ENCODE measurements at regions not wholly inside any gene's neighbourhood (a gene's known extent, or its start where the extent isn't known, plus 50 kb on each side); places are given as distances from the start of the nearest gene placed in this dataset.
"Not testable (repeated sequence)": the region's sequence is repeated elsewhere in the genome, so short reads cannot be mapped to it uniquely, and the experiment has no call there.

- DNase-seq (ENCODE audit: low read depth in 2 of 3, low spot score in 2 of 3): no peak
These were observed 1315.8 kb downstream of the BRD1 start for GRCh38 chr22:48511781-48512327.

GRCh38 chr22:48511211-48511610 lies 1316.5 kb downstream of the BRD1 start:
- DNase-seq (ENCODE audit: low read depth in 2 of 3, low spot score in 2 of 3): no peak

- DNase-seq (ENCODE audit: low read depth in 2 of 3, low spot score in 2 of 3): no peak
These were observed 1317.1 kb downstream of the BRD1 start for GRCh38 chr22:48510599-48510998.

- DNase-seq (ENCODE audit: low read depth in 2 of 3, low spot score in 2 of 3): no peak
These were observed 1319.9 kb downstream of the BRD1 start for GRCh38 chr22:48507595-48508350.

- no peak for DNase-seq (ENCODE audit: low read depth in 2 of 3, low spot score in 2 of 3)
These were observed 1320.5 kb downstream of the BRD1 start for GRCh38 chr22:48507171-48507570.

- DNase-seq (ENCODE audit: low read depth in 2 of 3, low spot score in 2 of 3): no peak
These were observed 1321.0 kb downstream of the BRD1 start for GRCh38 chr22:48506506-48507145.

DNA sequence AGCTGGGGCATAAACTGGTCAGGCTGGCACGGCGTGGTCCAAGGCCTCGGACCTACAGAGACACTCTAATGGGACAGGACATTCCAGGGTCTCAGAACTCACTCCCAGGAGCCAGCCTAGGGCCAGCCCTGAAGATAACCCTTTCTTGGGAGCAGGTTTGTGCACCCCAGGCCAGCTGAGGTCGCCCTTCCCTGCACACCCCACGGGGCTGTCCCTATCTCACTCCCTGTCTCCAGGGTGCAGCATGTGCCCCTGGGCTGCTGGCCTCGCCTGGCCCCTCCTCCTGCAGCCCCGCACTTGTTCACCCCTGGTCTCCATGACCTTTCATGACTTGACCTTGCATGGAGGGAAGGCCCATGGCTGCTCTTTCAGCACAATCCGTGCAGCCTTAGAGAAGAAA lies 1321.8 kb downstream of the BRD1 start:
- no peak for DNase-seq (ENCODE audit: low read depth in 2 of 3, low spot score in 2 of 3)

GRCh38 chr22:48504519-48505140 lies 1323.0 kb downstream of the BRD1 start:
- DNase-seq (ENCODE audit: low read depth in 2 of 3, low spot score in 2 of 3): no peak

GRCh38 chr22:48503876-48504275 lies 1323.8 kb downstream of the BRD1 start:
- no peak for DNase-seq (ENCODE audit: low read depth in 2 of 3, low spot score in 2 of 3)

DNA sequence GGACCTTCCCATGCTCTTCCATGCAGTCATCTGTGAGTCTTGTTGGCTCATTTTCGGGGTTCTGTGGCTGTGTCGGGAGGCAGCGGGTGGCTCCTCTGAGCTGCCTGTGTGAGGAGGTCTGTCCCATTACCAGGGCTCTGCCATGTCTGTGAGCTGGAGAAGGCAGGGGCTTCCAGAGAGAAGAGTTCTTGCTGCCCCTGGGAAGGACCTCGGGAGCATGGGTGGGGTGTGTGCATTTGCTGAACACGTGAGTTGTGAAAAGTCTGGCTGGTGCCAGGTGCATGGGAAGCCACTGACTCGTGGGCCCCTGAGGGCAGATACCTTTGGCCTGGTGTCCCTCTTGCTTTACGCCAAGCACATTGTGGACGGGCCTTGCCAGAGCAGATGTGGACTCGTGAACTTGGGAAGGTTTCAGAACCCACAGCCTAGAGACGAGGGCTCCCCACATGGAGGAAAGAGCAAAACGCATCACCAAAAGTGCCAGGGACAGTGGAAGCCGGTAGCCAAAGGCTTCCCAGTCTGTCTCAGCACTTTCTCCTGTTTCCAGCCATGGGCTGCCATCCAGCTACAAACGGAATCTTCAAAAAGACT lies 1324.5 kb downstream of the BRD1 start:
- no peak for DNase-seq (ENCODE audit: low read depth in 2 of 3, low spot score in 2 of 3)

GRCh38 chr22:48501231-48501750 lies 1326.4 kb downstream of the BRD1 start:
- no peak for DNase-seq (ENCODE audit: low read depth in 2 of 3, low spot score in 2 of 3)

GRCh38 chr22:48500471-48501230 lies 1327.0 kb downstream of the BRD1 start:
- DNase-seq (ENCODE audit: low read depth in 2 of 3, low spot score in 2 of 3): no peak

DNA sequence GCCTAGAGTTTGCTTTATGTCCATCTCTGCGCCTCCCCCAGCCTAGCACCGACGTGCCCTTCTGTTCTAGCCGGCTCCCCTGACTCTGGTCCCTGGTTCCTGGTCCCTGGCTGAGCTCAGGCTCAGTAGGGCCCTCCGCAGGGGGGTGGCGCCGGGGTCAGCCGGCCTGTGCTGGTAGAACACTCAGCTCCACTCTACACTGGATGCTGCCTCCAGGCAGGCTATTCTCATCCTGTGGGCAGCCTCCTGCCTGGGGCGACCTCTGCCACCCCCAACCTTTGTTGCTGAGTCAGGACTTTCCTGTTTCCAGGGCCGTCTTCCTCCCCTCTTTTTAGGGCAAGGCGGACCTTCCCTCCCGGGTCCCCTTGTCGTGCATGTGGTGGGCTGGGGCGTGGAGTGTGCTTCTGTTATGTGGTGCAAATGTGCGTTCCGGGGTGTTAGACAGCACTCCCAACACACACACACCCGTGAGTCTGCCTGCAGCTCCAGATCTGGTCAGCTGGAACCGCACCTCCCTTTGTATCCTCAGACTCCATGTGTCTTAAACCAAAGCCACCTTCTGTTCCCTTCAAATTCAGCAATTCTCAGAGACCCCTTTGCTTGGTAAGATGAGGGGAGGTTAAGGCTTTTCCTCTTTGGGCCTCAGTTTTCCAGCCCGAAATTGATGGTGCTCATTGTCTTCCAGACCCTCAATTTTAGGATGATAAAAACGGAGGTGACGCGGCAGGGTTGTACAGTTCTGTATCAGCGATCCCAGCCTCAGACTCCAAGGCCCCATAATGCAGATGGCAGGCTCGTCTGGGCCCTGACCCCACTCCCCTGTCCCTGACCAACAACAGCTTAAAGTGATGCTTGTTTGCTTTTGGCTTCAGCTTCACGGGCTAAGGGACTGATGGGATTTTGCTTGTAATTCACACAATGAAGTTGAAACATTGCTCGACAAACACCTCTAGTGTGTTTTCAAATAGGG lies 1327.9 kb downstream of the BRD1 start:
- no peak for DNase-seq (ENCODE audit: low read depth in 2 of 3, low spot score in 2 of 3)

- no peak for DNase-seq (ENCODE audit: low read depth in 2 of 3, low spot score in 2 of 3)
These were observed 1328.9 kb downstream of the BRD1 start for GRCh38 chr22:48498526-48499331.

DNA sequence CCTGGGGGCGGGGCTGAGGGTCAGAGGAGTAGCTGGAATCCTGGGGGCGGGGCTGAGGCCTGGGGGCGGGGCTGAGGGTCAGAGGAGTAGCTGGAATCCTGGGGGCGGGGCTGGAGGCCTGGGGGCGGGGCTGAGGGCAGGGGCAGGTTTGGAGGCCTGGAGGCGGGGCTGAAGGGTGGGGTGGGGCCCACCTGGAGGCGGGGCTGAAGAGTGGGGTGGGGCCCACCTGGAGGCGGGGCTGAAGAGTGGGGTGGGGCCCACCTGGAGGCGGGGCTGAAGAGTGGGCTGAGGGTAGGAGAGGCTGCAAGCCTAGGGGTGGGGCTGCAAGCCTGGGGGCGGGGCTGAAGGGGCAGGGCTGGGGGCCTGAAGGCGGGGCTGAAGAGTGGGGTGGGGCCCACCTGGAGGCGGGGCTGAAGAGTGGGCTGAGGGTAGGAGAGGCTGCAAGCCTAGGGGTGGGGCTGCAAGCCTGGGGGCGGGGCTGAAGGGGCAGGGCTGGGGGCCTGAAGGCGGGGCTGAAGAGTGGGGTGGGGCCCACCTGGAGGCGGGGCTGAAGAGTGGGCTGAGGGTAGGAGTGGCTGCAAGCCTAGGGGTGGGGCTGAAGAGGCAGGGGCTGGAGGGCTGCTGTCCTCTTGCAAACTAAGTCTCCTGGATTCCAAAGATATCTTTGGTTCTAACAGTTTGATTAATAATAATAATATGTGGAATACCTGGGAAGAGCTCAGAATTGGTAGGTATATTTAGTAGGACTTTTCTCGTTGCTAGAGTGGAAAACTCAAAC lies 1329.7 kb downstream of the BRD1 start:
- not testable (repeated sequence) for DNase-seq (ENCODE audit: low read depth in 2 of 3, low spot score in 2 of 3)

DNA sequence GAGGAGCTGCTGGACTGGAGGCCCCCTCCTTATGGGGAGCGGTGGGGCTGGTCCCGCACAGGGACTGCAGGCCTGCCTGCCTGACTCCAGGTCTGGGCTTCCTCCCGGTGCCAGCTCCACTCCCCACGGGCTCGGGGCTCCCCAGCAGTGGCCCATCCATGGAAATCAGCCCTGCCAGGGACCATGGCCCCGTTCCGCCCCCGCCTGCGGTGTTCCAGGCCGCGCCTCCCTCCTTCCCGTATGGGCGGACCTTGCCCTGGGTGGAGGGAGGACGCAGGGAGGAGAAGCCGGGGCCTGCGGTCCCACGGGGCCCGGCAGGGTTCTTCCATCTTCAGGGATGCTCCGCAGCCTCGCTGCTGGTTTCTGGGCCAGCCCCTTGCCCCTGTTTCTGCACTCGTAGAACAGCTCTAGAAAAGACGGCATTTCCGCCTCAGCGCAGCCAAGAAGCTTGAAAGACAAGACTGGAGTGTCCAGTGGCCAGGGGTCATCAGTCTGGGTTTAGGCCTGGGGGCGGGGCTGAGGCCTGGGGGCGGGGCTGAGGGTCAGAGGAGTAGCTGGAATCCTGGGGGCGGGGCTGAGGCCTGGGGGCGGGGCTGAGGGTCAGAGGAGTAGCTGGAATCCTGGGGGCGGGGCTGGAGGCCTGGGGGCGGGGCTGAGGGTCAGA lies 1330.6 kb downstream of the BRD1 start:
- DNase-seq (ENCODE audit: low read depth in 2 of 3, low spot score in 2 of 3): no peak

GRCh38 chr22:48496226-48496845 lies 1331.3 kb downstream of the BRD1 start:
- DNase-seq (ENCODE audit: low read depth in 2 of 3, low spot score in 2 of 3): no peak

Data from hematopoietic multipotent progenitor cell (in vitro differentiated cells).